KBM-7 (cell line): ENCODE measurements at regions not wholly inside any gene's neighbourhood (a gene's known extent, or its start where the extent isn't known, plus 50 kb on each side); places are given as distances from the start of the nearest gene placed in this dataset.
A peak's percentile ranks its signal among the peaks of the same experiment; 100 is the strongest.

Experiments
- DNase-seq: peaks from one replicate; pipeline ENCODE4 v3.0.0-alpha.2; 2015
- in situ Hi-C: fragments of 300-500 bp; cut with MboI; formaldehyde crosslinking; loops from 2 replicates; pipeline ENCODE4 v1.14.3; 2020; ENCODE audit warnings: low sequenced_read_pairs, low pct_unique_long_range_greater_than_20kb, mixed read lengths

GRCh38 chr12:41944216-41944615, 200.5 kb downstream of the GXYLT1 start:
- DNase-seq = no peak
- in situ Hi-C loops = no loop called here

GRCh38 chr12:41943671-41944070, 201.0 kb downstream of the GXYLT1 start:
- DNase-seq = no peak
- in situ Hi-C loops = no loop called here

GRCh38 chr12:41942354-41942753, 202.3 kb downstream of the GXYLT1 start:
- in situ Hi-C loops = no loop called here
- DNase-seq = no peak

GRCh38 chr12:41941079-41941478, 203.6 kb downstream of the GXYLT1 start:
- in situ Hi-C loops = no loop called here
- DNase-seq = no peak

- in situ Hi-C loops = no loop called here
- DNase-seq = no peak
Observed at GRCh38 chr12:41940571-41940970, 204.1 kb downstream of the GXYLT1 start.

- in situ Hi-C loops = no loop called here
- no peak for DNase-seq
Observed at GRCh38 chr12:41936333-41936732, 208.3 kb downstream of the GXYLT1 start.

GRCh38 chr12:41935911-41936310, 208.8 kb downstream of the GXYLT1 start:
- in situ Hi-C loops = no loop called here
- DNase-seq = no peak

GRCh38 chr12:41932470-41932991, 212.1 kb downstream of the GXYLT1 start:
- in situ Hi-C loops = no loop called here
- peak; percentile 98 for DNase-seq

- in situ Hi-C loops = no loop called here
- DNase-seq = no peak
Observed at GRCh38 chr12:41930866-41931437, 213.7 kb downstream of the GXYLT1 start.

GRCh38 chr12:41924111-41924510, 220.6 kb downstream of the GXYLT1 start:
- in situ Hi-C loops = no loop called here
- DNase-seq = no peak

GRCh38 chr12:41923351-41923750, 221.3 kb downstream of the GXYLT1 start:
- in situ Hi-C loops = no loop called here
- DNase-seq = no peak

GRCh38 chr12:41920355-41920754, 224.3 kb downstream of the GXYLT1 start:
- in situ Hi-C loops = no loop called here
- no peak for DNase-seq

- no peak for DNase-seq
- in situ Hi-C loops = no loop called here
Observed at GRCh38 chr12:41919526-41920261, 225.0 kb downstream of the GXYLT1 start.

GRCh38 chr12:41919048-41919447, 225.6 kb downstream of the GXYLT1 start:
- in situ Hi-C loops = no loop called here
- no peak for DNase-seq

- no peak for DNase-seq
- in situ Hi-C loops = no loop called here
Observed at GRCh38 chr12:41917938-41918341, 226.7 kb downstream of the GXYLT1 start.

- no peak for DNase-seq
- in situ Hi-C loops = no loop called here
Observed at GRCh38 chr12:41917181-41917580, 227.5 kb downstream of the GXYLT1 start.

GRCh38 chr12:41910578-41911320, 233.9 kb downstream of the GXYLT1 start:
- in situ Hi-C loops = no loop called here

GRCh38 chr12:41908206-41908605, 236.5 kb downstream of the GXYLT1 start:
- in situ Hi-C loops = no loop called here
- DNase-seq = no peak

More at GRCh38 chr12:41910578-41911320, 233.9 kb downstream of the GXYLT1 start:
- DNase-seq = no peak

- in situ Hi-C loops = no loop called here
- no peak for DNase-seq
Observed at GRCh38 chr12:41907550-41907949, 237.1 kb downstream of the GXYLT1 start.

- in situ Hi-C loops = no loop called here
- DNase-seq = peak; percentile 18
Observed at GRCh38 chr12:41907021-41907420, 237.7 kb downstream of the GXYLT1 start.
